ENCODE measurements at regions not wholly inside any gene's neighbourhood (a gene's known extent, or its start where the extent isn't known, plus 50 kb on each side); places are given as distances from the start of the nearest gene placed in this dataset.

DNA sequence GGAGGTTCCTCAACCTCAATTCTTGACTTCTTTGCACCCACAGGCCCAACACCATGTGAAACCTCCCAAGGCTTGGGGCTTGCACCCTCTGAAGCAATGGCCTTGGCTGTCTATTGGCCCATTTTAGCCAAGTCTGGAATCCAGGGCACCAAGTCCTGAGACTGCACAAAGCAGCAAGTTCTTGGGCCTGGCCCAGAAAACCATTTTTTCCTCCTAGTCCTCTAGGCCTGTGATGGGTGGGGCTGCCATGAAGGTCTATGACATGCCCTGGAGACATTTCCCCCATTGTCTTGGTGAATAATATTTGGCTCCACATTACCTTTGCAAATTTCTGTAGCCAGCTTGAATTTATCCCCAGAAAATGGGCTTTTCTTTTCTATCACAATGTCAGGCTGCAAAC, 849.6 kb upstream of the MANEA start:
- no peaks in the 10 kb centered on the region for H3K4me1 ChIP-seq (ENCODE audit: control insufficient read depth in 1 of 2, insufficient read depth in 2 of 2, low read length in 2 of 2)
- ChIA-PET RAD21 (ENCODE audit: low non-redundant PET in 1 of 2, low total read pairs in 2 of 2, uncharacterized antibody in 2 of 2, unreplicated experiment in 2 of 2) (no interaction called here), POLR2A (no interaction called here), CTCF (no interaction called here)
- TF ChIP-seq FOSL1 (IDR thresholded peaks at IDR 0.05; ENCODE audit: low read depth) (no peak), ZNF274 (IDR thresholded peaks at IDR 0.05; ENCODE audit: low read depth, low read length) (no peak), SP1 (IDR thresholded peaks at IDR 0.05; ENCODE audit: low read depth) (no peak), TCF7L2 (IDR thresholded peaks at IDR 0.05; ENCODE audit: borderline replicate concordance, extremely low read depth, insufficient read depth, insufficient read length) (no peak), POLR2A (IDR thresholded peaks at IDR 0.05; ENCODE audit: borderline replicate concordance, extremely low read depth, insufficient read depth, insufficient read length) (no peak), ELF1 (IDR thresholded peaks at IDR 0.05; ENCODE audit: borderline replicate concordance, low read depth) (no peak), EZH2 (IDR thresholded peaks at IDR 0.05) (no peak), JUND (IDR thresholded peaks at IDR 0.05) (no peak), CEBPB (IDR thresholded peaks at IDR 0.05; ENCODE audit: low read depth) (no peak)
- TF ChIP-seq, protein P1, sequence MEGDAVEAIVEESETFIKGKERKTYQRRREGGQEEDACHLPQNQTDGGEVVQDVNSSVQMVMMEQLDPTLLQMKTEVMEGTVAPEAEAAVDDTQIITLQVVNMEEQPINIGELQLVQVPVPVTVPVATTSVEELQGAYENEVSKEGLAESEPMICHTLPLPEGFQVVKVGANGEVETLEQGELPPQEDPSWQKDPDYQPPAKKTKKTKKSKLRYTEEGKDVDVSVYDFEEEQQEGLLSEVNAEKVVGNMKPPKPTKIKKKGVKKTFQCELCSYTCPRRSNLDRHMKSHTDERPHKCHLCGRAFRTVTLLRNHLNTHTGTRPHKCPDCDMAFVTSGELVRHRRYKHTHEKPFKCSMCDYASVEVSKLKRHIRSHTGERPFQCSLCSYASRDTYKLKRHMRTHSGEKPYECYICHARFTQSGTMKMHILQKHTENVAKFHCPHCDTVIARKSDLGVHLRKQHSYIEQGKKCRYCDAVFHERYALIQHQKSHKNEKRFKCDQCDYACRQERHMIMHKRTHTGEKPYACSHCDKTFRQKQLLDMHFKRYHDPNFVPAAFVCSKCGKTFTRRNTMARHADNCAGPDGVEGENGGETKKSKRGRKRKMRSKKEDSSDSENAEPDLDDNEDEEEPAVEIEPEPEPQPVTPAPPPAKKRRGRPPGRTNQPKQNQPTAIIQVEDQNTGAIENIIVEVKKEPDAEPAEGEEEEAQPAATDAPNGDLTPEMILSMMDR (IDR thresholded peaks at IDR 0.05 in 2 of 3, conservative IDR thresholded peaks at IDR 0.05 in 1 of 3; ENCODE audit: borderline replicate concordance in 1 of 3, insufficient read depth in 1 of 3, low read depth in 2 of 3, low read length in 2 of 3), result no peak
- TF ChIP-seq, protein P2, sequence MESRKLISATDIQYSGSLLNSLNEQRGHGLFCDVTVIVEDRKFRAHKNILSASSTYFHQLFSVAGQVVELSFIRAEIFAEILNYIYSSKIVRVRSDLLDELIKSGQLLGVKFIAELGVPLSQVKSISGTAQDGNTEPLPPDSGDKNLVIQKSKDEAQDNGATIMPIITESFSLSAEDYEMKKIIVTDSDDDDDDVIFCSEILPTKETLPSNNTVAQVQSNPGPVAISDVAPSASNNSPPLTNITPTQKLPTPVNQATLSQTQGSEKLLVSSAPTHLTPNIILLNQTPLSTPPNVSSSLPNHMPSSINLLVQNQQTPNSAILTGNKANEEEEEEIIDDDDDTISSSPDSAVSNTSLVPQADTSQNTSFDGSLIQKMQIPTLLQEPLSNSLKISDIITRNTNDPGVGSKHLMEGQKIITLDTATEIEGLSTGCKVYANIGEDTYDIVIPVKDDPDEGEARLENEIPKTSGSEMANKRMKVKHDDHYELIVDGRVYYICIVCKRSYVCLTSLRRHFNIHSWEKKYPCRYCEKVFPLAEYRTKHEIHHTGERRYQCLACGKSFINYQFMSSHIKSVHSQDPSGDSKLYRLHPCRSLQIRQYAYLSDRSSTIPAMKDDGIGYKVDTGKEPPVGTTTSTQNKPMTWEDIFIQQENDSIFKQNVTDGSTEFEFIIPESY (IDR thresholded peaks at IDR 0.05; ENCODE audit: extremely low read depth, insufficient replicate concordance, low read length), result no peak
- TF ChIP-seq, protein P3, sequence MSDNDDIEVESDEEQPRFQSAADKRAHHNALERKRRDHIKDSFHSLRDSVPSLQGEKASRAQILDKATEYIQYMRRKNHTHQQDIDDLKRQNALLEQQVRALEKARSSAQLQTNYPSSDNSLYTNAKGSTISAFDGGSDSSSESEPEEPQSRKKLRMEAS (IDR thresholded peaks at IDR 0.05), result no peak
- TF ChIP-seq, protein P4, sequence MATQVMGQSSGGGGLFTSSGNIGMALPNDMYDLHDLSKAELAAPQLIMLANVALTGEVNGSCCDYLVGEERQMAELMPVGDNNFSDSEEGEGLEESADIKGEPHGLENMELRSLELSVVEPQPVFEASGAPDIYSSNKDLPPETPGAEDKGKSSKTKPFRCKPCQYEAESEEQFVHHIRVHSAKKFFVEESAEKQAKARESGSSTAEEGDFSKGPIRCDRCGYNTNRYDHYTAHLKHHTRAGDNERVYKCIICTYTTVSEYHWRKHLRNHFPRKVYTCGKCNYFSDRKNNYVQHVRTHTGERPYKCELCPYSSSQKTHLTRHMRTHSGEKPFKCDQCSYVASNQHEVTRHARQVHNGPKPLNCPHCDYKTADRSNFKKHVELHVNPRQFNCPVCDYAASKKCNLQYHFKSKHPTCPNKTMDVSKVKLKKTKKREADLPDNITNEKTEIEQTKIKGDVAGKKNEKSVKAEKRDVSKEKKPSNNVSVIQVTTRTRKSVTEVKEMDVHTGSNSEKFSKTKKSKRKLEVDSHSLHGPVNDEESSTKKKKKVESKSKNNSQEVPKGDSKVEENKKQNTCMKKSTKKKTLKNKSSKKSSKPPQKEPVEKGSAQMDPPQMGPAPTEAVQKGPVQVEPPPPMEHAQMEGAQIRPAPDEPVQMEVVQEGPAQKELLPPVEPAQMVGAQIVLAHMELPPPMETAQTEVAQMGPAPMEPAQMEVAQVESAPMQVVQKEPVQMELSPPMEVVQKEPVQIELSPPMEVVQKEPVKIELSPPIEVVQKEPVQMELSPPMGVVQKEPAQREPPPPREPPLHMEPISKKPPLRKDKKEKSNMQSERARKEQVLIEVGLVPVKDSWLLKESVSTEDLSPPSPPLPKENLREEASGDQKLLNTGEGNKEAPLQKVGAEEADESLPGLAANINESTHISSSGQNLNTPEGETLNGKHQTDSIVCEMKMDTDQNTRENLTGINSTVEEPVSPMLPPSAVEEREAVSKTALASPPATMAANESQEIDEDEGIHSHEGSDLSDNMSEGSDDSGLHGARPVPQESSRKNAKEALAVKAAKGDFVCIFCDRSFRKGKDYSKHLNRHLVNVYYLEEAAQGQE (IDR thresholded peaks at IDR 0.05; ENCODE audit: low read depth), result no peak
- DNase-seq (ENCODE audit: low read depth, low spot score) (no peak), ATAC-seq (no peak)
- H3K36me3 ChIP-seq (ENCODE audit: control insufficient read depth in 1 of 2, insufficient read depth in 2 of 2, low read length in 2 of 2), result no peaks in the 10 kb centered on the region
- H3K27me3 ChIP-seq (ENCODE audit: insufficient read depth, low read length), result no peaks in the 10 kb centered on the region
- H3K9me3 ChIP-seq (ENCODE audit: control insufficient read depth in 1 of 2, insufficient read depth in 1 of 2, low read depth in 1 of 2, low read length in 2 of 2), result peaks cover 3 to 9% of the 10 kb centered on the region in 2 experiments; a peak in 2 of 4 replicates
- intact Hi-C loops (cut with micrococcal nuclease), result no loop called here
- H3K4me2 ChIP-seq (ENCODE audit: low read length), result no peak overlapping the region
- no peak overlapping the region for H3K4me3 ChIP-seq (replicated peaks in 1 of 2; ENCODE audit: low read depth in 1 of 2, low read length in 2 of 2)
- no peak overlapping the region for H3K9ac ChIP-seq (ENCODE audit: low read length)
- no peak overlapping the region for H3K27ac ChIP-seq (ENCODE audit: low read depth, low read length)
- no peaks in the 10 kb centered on the region for H3K79me2 ChIP-seq (ENCODE audit: insufficient read depth, low read length)
- no peaks in the 10 kb centered on the region for H4K20me1 ChIP-seq (ENCODE audit: insufficient read depth)
- BruUV-seq (replicated peaks), result no TSS peak
- no peak overlapping the region for H2AFZ ChIP-seq (ENCODE audit: low read depth, low read length, poor library complexity, severe bottlenecking)
- no peaks in the 10 kb centered on the region for H3K9me2 ChIP-seq (ENCODE audit: insufficient read depth)

Measured in HCT116 (cell line).